ENCODE measurements at regions not wholly inside any gene's neighbourhood (a gene's known extent, or its start where the extent isn't known, plus 50 kb on each side); places are given as distances from the start of the nearest gene placed in this dataset.

- 15 to 21% methylated on average over 2 of the region's 2 CpGs for WGBS, 2 experiments (ENCODE audit: low coverage in 1 of 2, low lambda C conversion rate in 2 of 2, missing lambda C conversion rate in 2 of 2)
- no peak for TF ChIP-seq EZH2phosphoT487 (IDR thresholded peaks at IDR 0.05; ENCODE audit: insufficient read depth, low read depth)
- TF ChIP-seq EZH2 (IDR thresholded peaks at IDR 0.05; ENCODE audit: insufficient read depth, poor library complexity, severe bottlenecking): no peak
- no peak overlapping the region for H3K4me2 ChIP-seq (ENCODE audit: unreplicated experiment)
Observed at GRCh38 chr10:109114579-109114978, 808.7 kb downstream of the XPNPEP1 start.

GRCh38 chr10:109106604-109107003 is 816.7 kb downstream of the XPNPEP1 start:
- Histone ChIP-seq H3F3A (ENCODE audit: insufficient read depth) (no peaks in the 10 kb centered on the region), H3K27ac (no peak overlapping the region), H3K4me1 (ENCODE audit: insufficient read depth) (no peaks in the 10 kb centered on the region), H3K36me3 (ENCODE audit: low read depth) (no peaks in the 10 kb centered on the region), H4K20me1 (ENCODE audit: insufficient read depth) (no peaks in the 10 kb centered on the region), H3K4me3 (no peak overlapping the region), H3K79me2 (ENCODE audit: insufficient read depth) (no peaks in the 10 kb centered on the region), H2AFZ (no peak overlapping the region), H3K9me3 (ENCODE audit: low read depth) (no peaks in the 10 kb centered on the region), H3K9me2 (ENCODE audit: insufficient read depth) (no peaks in the 10 kb centered on the region), H3K9ac (no peak overlapping the region), H3K27me3 (replicated peaks; ENCODE audit: insufficient read depth) (no peaks in the 10 kb centered on the region), H3K4me2 (ENCODE audit: unreplicated experiment) (no peak overlapping the region)
- in situ Hi-C loops (cut with MboI): no loop called here
- DNase-seq: no peak
- TF ChIP-seq EZH2 (IDR thresholded peaks at IDR 0.05; ENCODE audit: insufficient read depth, poor library complexity, severe bottlenecking) (no peak), EZH2phosphoT487 (IDR thresholded peaks at IDR 0.05; ENCODE audit: insufficient read depth, low read depth) (no peak)

More at GRCh38 chr10:109114579-109114978, 808.7 kb downstream of the XPNPEP1 start:
- Histone ChIP-seq H2AFZ (no peak overlapping the region), H3K27ac (no peak overlapping the region), H3K27me3 (replicated peaks; ENCODE audit: insufficient read depth) (no peaks in the 10 kb centered on the region), H3K9ac (no peak overlapping the region), H3K9me3 (ENCODE audit: low read depth) (no peaks in the 10 kb centered on the region), H3F3A (ENCODE audit: insufficient read depth) (no peaks in the 10 kb centered on the region), H4K20me1 (ENCODE audit: insufficient read depth) (no peaks in the 10 kb centered on the region), H3K36me3 (ENCODE audit: low read depth) (no peaks in the 10 kb centered on the region), H3K4me3 (no peak overlapping the region), H3K4me1 (ENCODE audit: insufficient read depth) (no peaks in the 10 kb centered on the region), H3K79me2 (ENCODE audit: insufficient read depth) (no peaks in the 10 kb centered on the region), H3K9me2 (ENCODE audit: insufficient read depth) (no peaks in the 10 kb centered on the region)
- DNase-seq: peak; percentile 8
- in situ Hi-C loops (cut with MboI): no loop called here

GRCh38 chr10:109105725-109106124 is 817.6 kb downstream of the XPNPEP1 start:
- Histone ChIP-seq H3F3A (ENCODE audit: insufficient read depth) (no peaks in the 10 kb centered on the region), H4K20me1 (ENCODE audit: insufficient read depth) (no peaks in the 10 kb centered on the region), H2AFZ (no peak overlapping the region), H3K9me2 (ENCODE audit: insufficient read depth) (no peaks in the 10 kb centered on the region), H3K4me1 (ENCODE audit: insufficient read depth) (no peaks in the 10 kb centered on the region), H3K4me3 (no peak overlapping the region), H3K79me2 (ENCODE audit: insufficient read depth) (no peaks in the 10 kb centered on the region), H3K36me3 (ENCODE audit: low read depth) (no peaks in the 10 kb centered on the region), H3K27me3 (replicated peaks; ENCODE audit: insufficient read depth) (no peaks in the 10 kb centered on the region), H3K9me3 (ENCODE audit: low read depth) (no peaks in the 10 kb centered on the region), H3K4me2 (ENCODE audit: unreplicated experiment) (no peak overlapping the region), H3K9ac (no peak overlapping the region), H3K27ac (no peak overlapping the region)
- WGBS, 2 experiments (ENCODE audit: low coverage in 1 of 2, low lambda C conversion rate in 2 of 2, missing lambda C conversion rate in 2 of 2): 40% methylated on average over 2 of the region's 2 CpGs
- in situ Hi-C loops (cut with MboI): no loop called here
- TF ChIP-seq EZH2phosphoT487 (IDR thresholded peaks at IDR 0.05; ENCODE audit: insufficient read depth, low read depth) (no peak), EZH2 (IDR thresholded peaks at IDR 0.05; ENCODE audit: insufficient read depth, poor library complexity, severe bottlenecking) (no peak)
- no peak for DNase-seq

- no peak overlapping the region for H2AFZ ChIP-seq
- no peak for DNase-seq
- in situ Hi-C loops (cut with MboI): no loop called here
Observed at GRCh38 chr10:109104806-109105205, 818.5 kb downstream of the XPNPEP1 start.

GRCh38 chr10:109103278-109103677 is 820.0 kb downstream of the XPNPEP1 start:
- no peak for DNase-seq
- in situ Hi-C loops (cut with MboI): no loop called here
- no peaks in the 10 kb centered on the region for H3K4me1 ChIP-seq (ENCODE audit: insufficient read depth)
- TF ChIP-seq EZH2 (IDR thresholded peaks at IDR 0.05; ENCODE audit: insufficient read depth, poor library complexity, severe bottlenecking) (no peak), EZH2phosphoT487 (IDR thresholded peaks at IDR 0.05; ENCODE audit: insufficient read depth, low read depth) (no peak)
- 15 to 20% methylated on average over 2 of the region's 2 CpGs for WGBS, 2 experiments (ENCODE audit: low coverage in 1 of 2, low lambda C conversion rate in 2 of 2, missing lambda C conversion rate in 2 of 2)
- H3K9me3 ChIP-seq (ENCODE audit: low read depth): no peaks in the 10 kb centered on the region
- no peak overlapping the region for H2AFZ ChIP-seq
- H3K27me3 ChIP-seq (replicated peaks; ENCODE audit: insufficient read depth): no peaks in the 10 kb centered on the region
- H3K36me3 ChIP-seq (ENCODE audit: low read depth): no peaks in the 10 kb centered on the region
- H3K9me2 ChIP-seq (ENCODE audit: insufficient read depth): no peaks in the 10 kb centered on the region
- no peak overlapping the region for H3K4me3 ChIP-seq
- no peaks in the 10 kb centered on the region for H3F3A ChIP-seq (ENCODE audit: insufficient read depth)
- H3K27ac ChIP-seq: no peak overlapping the region
- H3K4me2 ChIP-seq (ENCODE audit: unreplicated experiment): no peak overlapping the region
- no peaks in the 10 kb centered on the region for H4K20me1 ChIP-seq (ENCODE audit: insufficient read depth)
- H3K79me2 ChIP-seq (ENCODE audit: insufficient read depth): no peaks in the 10 kb centered on the region
- no peak overlapping the region for H3K9ac ChIP-seq

More at GRCh38 chr10:109104806-109105205, 818.5 kb downstream of the XPNPEP1 start:
- Histone ChIP-seq H3K4me3 (no peak overlapping the region), H3K9ac (no peak overlapping the region), H4K20me1 (ENCODE audit: insufficient read depth) (no peaks in the 10 kb centered on the region), H3K36me3 (ENCODE audit: low read depth) (no peaks in the 10 kb centered on the region), H3F3A (ENCODE audit: insufficient read depth) (no peaks in the 10 kb centered on the region), H3K9me2 (ENCODE audit: insufficient read depth) (no peaks in the 10 kb centered on the region), H3K27ac (no peak overlapping the region), H3K4me1 (ENCODE audit: insufficient read depth) (no peaks in the 10 kb centered on the region), H3K9me3 (ENCODE audit: low read depth) (no peaks in the 10 kb centered on the region), H3K79me2 (ENCODE audit: insufficient read depth) (no peaks in the 10 kb centered on the region), H3K27me3 (replicated peaks; ENCODE audit: insufficient read depth) (no peaks in the 10 kb centered on the region), H3K4me2 (ENCODE audit: unreplicated experiment) (no peak overlapping the region)
- WGBS, 2 experiments (ENCODE audit: low coverage in 1 of 2, low lambda C conversion rate in 2 of 2, missing lambda C conversion rate in 2 of 2): 10 to 26% methylated on average over 2 of the region's 2 CpGs
- no peak for TF ChIP-seq EZH2phosphoT487 (IDR thresholded peaks at IDR 0.05; ENCODE audit: insufficient read depth, low read depth)
- TF ChIP-seq EZH2 (IDR thresholded peaks at IDR 0.05; ENCODE audit: insufficient read depth, poor library complexity, severe bottlenecking): no peak

All from GM23248 (cell line).